ENCODE measurements at regions not wholly inside any gene's neighbourhood (a gene's known extent, or its start where the extent isn't known, plus 50 kb on each side); places are given as distances from the start of the nearest gene placed in this dataset.
"Not testable (repeated sequence)": the region's sequence is repeated elsewhere in the genome, so short reads cannot be mapped to it uniquely, and the experiment has no call there.

DNA sequence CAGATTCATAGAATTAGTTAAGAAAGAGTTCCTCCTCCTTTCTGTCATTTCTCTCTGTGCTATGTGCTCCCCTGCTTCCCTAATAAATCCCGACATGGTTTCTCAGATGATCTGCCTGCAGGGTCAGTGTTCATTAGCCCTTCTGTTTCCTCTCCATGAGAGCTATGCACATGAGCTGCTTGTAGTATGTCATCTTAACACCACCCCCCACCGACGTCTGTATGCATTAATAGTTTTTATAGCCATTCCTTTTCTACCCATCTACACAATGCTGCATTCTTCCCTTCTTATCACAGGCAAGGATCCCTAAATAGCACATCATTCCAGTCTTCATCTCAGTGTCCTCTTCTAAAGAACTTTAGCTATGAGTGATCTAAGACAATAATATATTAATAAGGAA is 809.1 kb downstream of the ANKRD7 start:
- Mint-ChIP-seq H3K4me1 (ENCODE audit: low read depth) (no peaks in the 10 kb centered on the region), H3K27me3 (no peaks in the 10 kb centered on the region), H3K9me3 (peaks cover 14% of the 10 kb centered on the region), H3K27ac (no peak overlapping the region), H3K4me3 (no peak overlapping the region), H3K36me3 (ENCODE audit: low read depth) (no peaks in the 10 kb centered on the region)
- intact Hi-C loops (cut with micrococcal nuclease): no loop called here

GRCh38 chr7:119037941-119038340 is 813.4 kb downstream of the ANKRD7 start:
- intact Hi-C loops (cut with micrococcal nuclease): no loop called here
- Mint-ChIP-seq H3K4me1 (ENCODE audit: low read depth) (no peaks in the 10 kb centered on the region), H3K36me3 (ENCODE audit: low read depth) (no peaks in the 10 kb centered on the region), H3K27me3 (no peaks in the 10 kb centered on the region), H3K27ac (no peak overlapping the region), H3K4me3 (no peak overlapping the region), H3K9me3 (peaks cover 14% of the 10 kb centered on the region)

GRCh38 chr7:119046068-119046467 is 821.6 kb downstream of the ANKRD7 start:
- Mint-ChIP-seq H3K4me1 (ENCODE audit: low read depth) (no peaks in the 10 kb centered on the region), H3K27me3 (no peaks in the 10 kb centered on the region), H3K9me3 (no peaks in the 10 kb centered on the region), H3K27ac (no peak overlapping the region), H3K36me3 (ENCODE audit: low read depth) (no peaks in the 10 kb centered on the region), H3K4me3 (no peak overlapping the region)
- intact Hi-C loops (cut with micrococcal nuclease): no loop called here

GRCh38 chr7:119065966-119066365 is 841.5 kb downstream of the ANKRD7 start:
- Mint-ChIP-seq H3K27ac (no peak overlapping the region), H3K36me3 (ENCODE audit: low read depth) (no peaks in the 10 kb centered on the region), H3K4me1 (ENCODE audit: low read depth) (no peaks in the 10 kb centered on the region), H3K4me3 (no peak overlapping the region), H3K9me3 (no peaks in the 10 kb centered on the region), H3K27me3 (no peaks in the 10 kb centered on the region)
- intact Hi-C loops (cut with micrococcal nuclease): no loop called here

- Mint-ChIP-seq H3K9me3 (peaks cover 12% of the 10 kb centered on the region), H3K36me3 (ENCODE audit: low read depth) (no peaks in the 10 kb centered on the region), H3K4me1 (ENCODE audit: low read depth) (no peaks in the 10 kb centered on the region), H3K27me3 (no peaks in the 10 kb centered on the region), H3K27ac (no peak overlapping the region), H3K4me3 (no peak overlapping the region)
- intact Hi-C loops (cut with micrococcal nuclease): no loop called here
Observed at GRCh38 chr7:119086026-119086425, 861.5 kb downstream of the ANKRD7 start.

- H3K27ac Mint-ChIP-seq: no peak overlapping the region
- no peak overlapping the region for H3K4me3 Mint-ChIP-seq
- H3K4me1 Mint-ChIP-seq (ENCODE audit: low read depth): no peaks in the 10 kb centered on the region
- no peaks in the 10 kb centered on the region for H3K27me3 Mint-ChIP-seq
- no peaks in the 10 kb centered on the region for H3K36me3 Mint-ChIP-seq (ENCODE audit: low read depth)
- peaks cover 7% of the 10 kb centered on the region for H3K9me3 Mint-ChIP-seq
- intact Hi-C loops (cut with micrococcal nuclease): no loop called here
Observed at GRCh38 chr7:119090851-119091250, 866.3 kb downstream of the ANKRD7 start.

GRCh38 chr7:119096683-119097082 is 872.2 kb downstream of the ANKRD7 start:
- Mint-ChIP-seq H3K36me3 (ENCODE audit: low read depth) (no peaks in the 10 kb centered on the region), H3K9me3 (peaks cover 7% of the 10 kb centered on the region), H3K27me3 (no peaks in the 10 kb centered on the region), H3K27ac (no peak overlapping the region), H3K4me1 (ENCODE audit: low read depth) (no peaks in the 10 kb centered on the region), H3K4me3 (no peak overlapping the region)
- intact Hi-C loops (cut with micrococcal nuclease): no loop called here

- H3K27ac Mint-ChIP-seq; H3K9me3 Mint-ChIP-seq; intact Hi-C loops (cut with micrococcal nuclease); H3K4me1 Mint-ChIP-seq (ENCODE audit: low read depth); H3K4me3 Mint-ChIP-seq; H3K36me3 Mint-ChIP-seq (ENCODE audit: low read depth); H3K27me3 Mint-ChIP-seq: not testable (repeated sequence)
Observed at GRCh38 chr7:119100611-119101258, 876.2 kb downstream of the ANKRD7 start.

DNA sequence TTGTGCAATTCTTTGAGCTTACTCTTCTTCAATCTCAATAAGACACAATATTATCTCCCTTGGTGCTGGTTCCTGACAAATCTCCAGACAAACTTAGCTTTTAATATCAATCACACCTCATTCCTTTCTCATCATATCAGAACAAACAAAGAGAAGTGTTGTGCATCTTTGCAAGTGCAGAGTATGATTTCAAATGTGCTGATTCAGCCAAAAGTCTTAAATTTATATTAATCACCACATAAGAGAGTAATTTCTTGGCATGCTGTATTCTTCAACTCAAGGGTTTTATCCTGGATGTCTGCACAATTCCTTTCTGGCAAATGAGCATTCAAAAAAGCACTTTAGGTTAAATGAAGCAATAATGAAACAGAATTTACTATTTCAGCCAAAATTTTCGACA is 877.8 kb downstream of the ANKRD7 start:
- Mint-ChIP-seq H3K9me3 (no peaks in the 10 kb centered on the region), H3K36me3 (ENCODE audit: low read depth) (no peaks in the 10 kb centered on the region), H3K27me3 (no peaks in the 10 kb centered on the region), H3K4me1 (ENCODE audit: low read depth) (no peaks in the 10 kb centered on the region), H3K27ac (no peak overlapping the region), H3K4me3 (no peak overlapping the region)
- intact Hi-C loops (cut with micrococcal nuclease): no loop called here

- H3K9me3 Mint-ChIP-seq: peaks cover 6% of the 10 kb centered on the region
- H3K4me1 Mint-ChIP-seq (ENCODE audit: low read depth): no peaks in the 10 kb centered on the region
- H3K27me3 Mint-ChIP-seq: no peaks in the 10 kb centered on the region
- no peak overlapping the region for H3K27ac Mint-ChIP-seq
- no peak overlapping the region for H3K4me3 Mint-ChIP-seq
- no peaks in the 10 kb centered on the region for H3K36me3 Mint-ChIP-seq (ENCODE audit: low read depth)
- intact Hi-C loops (cut with micrococcal nuclease): no loop called here
Observed at GRCh38 chr7:119105381-119105780, 880.9 kb downstream of the ANKRD7 start.

GRCh38 chr7:119123326-119123725 is 898.8 kb downstream of the ANKRD7 start:
- H3K36me3 Mint-ChIP-seq (ENCODE audit: low read depth): no peaks in the 10 kb centered on the region
- no peaks in the 10 kb centered on the region for H3K9me3 Mint-ChIP-seq
- no peak overlapping the region for H3K4me3 Mint-ChIP-seq
- intact Hi-C loops (cut with micrococcal nuclease): no loop called here
- H3K27ac Mint-ChIP-seq: no peak overlapping the region
- H3K27me3 Mint-ChIP-seq: no peaks in the 10 kb centered on the region
- H3K4me1 Mint-ChIP-seq (ENCODE audit: low read depth): no peaks in the 10 kb centered on the region

DNA sequence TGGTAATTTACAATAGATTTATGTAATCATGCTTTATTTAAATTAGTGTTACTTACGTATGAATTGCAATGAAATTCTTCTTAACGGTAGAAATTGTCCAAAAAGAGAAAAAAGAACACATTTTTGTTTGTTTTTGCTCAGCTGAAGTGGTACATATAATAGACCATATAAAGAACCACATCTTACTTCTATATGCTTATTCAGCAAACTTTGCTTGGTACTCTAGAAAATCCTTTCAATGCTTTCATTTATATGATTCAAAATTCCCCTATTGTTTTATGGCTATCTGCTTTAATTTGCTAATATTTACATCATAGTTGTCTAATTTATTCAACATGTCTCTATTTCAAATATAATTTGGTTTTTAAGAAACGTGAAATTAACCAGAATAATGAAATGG is 903.2 kb downstream of the ANKRD7 start:
- Mint-ChIP-seq H3K27ac (no peak overlapping the region), H3K4me1 (ENCODE audit: low read depth) (no peaks in the 10 kb centered on the region), H3K36me3 (ENCODE audit: low read depth) (no peaks in the 10 kb centered on the region), H3K4me3 (no peak overlapping the region), H3K27me3 (no peaks in the 10 kb centered on the region), H3K9me3 (no peaks in the 10 kb centered on the region)
- intact Hi-C loops (cut with micrococcal nuclease): no loop called here

GRCh38 chr7:119132436-119132835 is 907.9 kb downstream of the ANKRD7 start:
- H3K27ac Mint-ChIP-seq: no peak overlapping the region
- no peak overlapping the region for H3K4me3 Mint-ChIP-seq

DNA sequence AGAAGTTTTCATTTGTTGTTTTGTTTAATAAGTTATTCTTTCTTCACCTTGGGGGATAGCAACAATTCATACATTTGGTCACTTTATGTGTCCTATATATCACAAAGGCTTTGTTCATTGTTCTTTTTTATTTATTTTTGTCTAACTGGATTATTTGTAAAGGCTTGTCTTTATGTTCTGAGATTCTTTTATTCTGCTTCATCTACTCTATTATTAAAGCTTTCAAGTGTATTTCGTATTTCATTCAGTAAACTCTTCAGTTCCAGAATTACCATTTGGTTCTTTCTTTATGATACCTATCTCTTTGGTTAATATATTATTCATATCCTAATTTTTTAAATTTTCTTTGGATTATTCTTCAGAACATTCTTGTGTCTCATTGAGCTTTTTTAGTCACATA is 942.9 kb downstream of the ANKRD7 start:
- H3K4me3 Mint-ChIP-seq: no peak overlapping the region
- H3K27ac Mint-ChIP-seq: no peak overlapping the region
- intact Hi-C loops (cut with micrococcal nuclease): no loop called here
- H3K27me3 Mint-ChIP-seq: no peaks in the 10 kb centered on the region
- H3K9me3 Mint-ChIP-seq: peaks cover 30% of the 10 kb centered on the region
- no peaks in the 10 kb centered on the region for H3K4me1 Mint-ChIP-seq (ENCODE audit: low read depth)
- H3K36me3 Mint-ChIP-seq (ENCODE audit: low read depth): no peaks in the 10 kb centered on the region

More at GRCh38 chr7:119132436-119132835, 907.9 kb downstream of the ANKRD7 start:
- no peaks in the 10 kb centered on the region for H3K27me3 Mint-ChIP-seq
- intact Hi-C loops (cut with micrococcal nuclease): no loop called here
- no peaks in the 10 kb centered on the region for H3K9me3 Mint-ChIP-seq
- H3K36me3 Mint-ChIP-seq (ENCODE audit: low read depth): no peaks in the 10 kb centered on the region
- no peaks in the 10 kb centered on the region for H3K4me1 Mint-ChIP-seq (ENCODE audit: low read depth)

DNA sequence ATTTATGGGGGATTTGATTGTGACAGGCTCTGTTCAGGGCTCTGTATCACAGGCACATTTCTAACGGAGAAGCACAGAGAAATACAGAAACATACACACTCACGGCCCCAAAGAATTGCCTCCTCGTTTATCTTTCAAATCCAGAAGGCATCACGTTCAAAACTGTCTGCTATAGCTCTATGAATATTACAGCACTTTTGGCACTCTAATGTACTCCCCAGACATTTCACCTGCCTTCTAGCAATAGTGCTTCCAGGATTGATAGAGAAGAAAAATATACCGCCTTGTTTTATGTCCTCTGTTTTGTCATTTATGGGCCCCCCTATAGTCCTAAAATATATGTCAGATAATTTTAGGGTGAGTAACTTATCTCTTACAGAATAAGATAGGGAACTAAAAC is 947.5 kb downstream of the ANKRD7 start:
- Mint-ChIP-seq H3K4me3 (no peak overlapping the region), H3K9me3 (peaks cover 12% of the 10 kb centered on the region), H3K27me3 (no peaks in the 10 kb centered on the region), H3K27ac (no peak overlapping the region), H3K4me1 (ENCODE audit: low read depth) (no peaks in the 10 kb centered on the region), H3K36me3 (ENCODE audit: low read depth) (no peaks in the 10 kb centered on the region)
- intact Hi-C loops (cut with micrococcal nuclease): no loop called here

All from dendritic cell treated with granulocyte-macrophage colony-stimulating factor and Interleukin-4, amounts not matched to agents 40 ng/mL and 50 ng/mL, for 4 days (primary cell).